ENCODE measurements at regions not wholly inside any gene's neighbourhood (a gene's known extent, or its start where the extent isn't known, plus 50 kb on each side); places are given as distances from the start of the nearest gene placed in this dataset.

GRCh38 chr6:77340331-77340730 lies 123.0 kb downstream of the HTR1B start:
- H3K36me3 Mint-ChIP-seq = no peaks in the 10 kb centered on the region
- ChIA-PET POLR2A (no interaction called here), CTCF (no interaction called here)
- H3K9me3 Mint-ChIP-seq = peaks cover 2 to 21% (median 17%) of the 10 kb centered on the region in 5 donors
- H3K9me3 ChIP-seq (ENCODE audit: low read length) = no peaks in the 10 kb centered on the region
- no peak for DNase-seq
- H3K4me3 ChIP-seq (ENCODE audit: low read length) = no peak overlapping the region
- H3K27me3 Mint-ChIP-seq = no peaks in the 10 kb centered on the region
- no peaks in the 10 kb centered on the region for H3K4me1 Mint-ChIP-seq
- H3K36me3 ChIP-seq (ENCODE audit: insufficient read depth, low read length) = no peaks in the 10 kb centered on the region
- H3K27me3 ChIP-seq (ENCODE audit: insufficient read depth, low read length, poor library complexity, severe bottlenecking) = no peaks in the 10 kb centered on the region
- no peak overlapping the region for H3K27ac Mint-ChIP-seq
- H3K4me3 Mint-ChIP-seq = no peak overlapping the region
- no peak overlapping the region for H3K27ac ChIP-seq (ENCODE audit: low read depth, low read length)
- H3K4me1 ChIP-seq (ENCODE audit: insufficient read depth, low read length) = no peaks in the 10 kb centered on the region

DNA sequence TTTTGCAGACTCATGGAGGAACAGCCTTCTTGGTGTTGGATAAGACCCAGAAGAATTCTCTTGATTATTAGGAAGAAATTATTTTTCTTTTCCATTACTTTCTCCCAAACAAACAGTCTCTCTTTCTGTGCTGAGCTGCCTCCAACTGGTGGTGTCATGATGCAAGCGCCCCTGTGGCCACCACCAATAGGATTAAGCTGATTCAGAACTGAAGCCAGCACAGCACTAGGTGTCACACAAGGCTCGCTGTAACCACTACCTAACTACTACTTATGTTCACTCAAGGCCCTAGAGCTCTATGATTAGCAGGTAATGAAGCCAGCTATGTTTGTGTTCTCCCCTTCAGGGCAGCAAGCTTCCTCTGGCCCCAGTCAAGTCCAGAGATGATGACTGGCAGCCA lies 123.4 kb downstream of the HTR1B start:
- no peak overlapping the region for H3K4me3 Mint-ChIP-seq
- H3K27me3 Mint-ChIP-seq = no peaks in the 10 kb centered on the region
- H3K27ac Mint-ChIP-seq = no peak overlapping the region
- peaks cover 2 to 24% (median 19%) of the 10 kb centered on the region in 5 donors for H3K9me3 Mint-ChIP-seq
- no peak for DNase-seq
- H3K27ac ChIP-seq (ENCODE audit: low read depth, low read length) = no peak overlapping the region
- H3K27me3 ChIP-seq (ENCODE audit: insufficient read depth, low read length, poor library complexity, severe bottlenecking) = no peaks in the 10 kb centered on the region
- H3K36me3 ChIP-seq (ENCODE audit: insufficient read depth, low read length) = no peaks in the 10 kb centered on the region
- no peaks in the 10 kb centered on the region for H3K36me3 Mint-ChIP-seq
- no peaks in the 10 kb centered on the region for H3K4me1 Mint-ChIP-seq
- POLR2A ChIA-PET = no interaction called here
- H3K4me1 ChIP-seq (ENCODE audit: insufficient read depth, low read length) = no peaks in the 10 kb centered on the region
- H3K9me3 ChIP-seq (ENCODE audit: low read length) = no peaks in the 10 kb centered on the region
- no peak overlapping the region for H3K4me3 ChIP-seq (ENCODE audit: low read length)
- CTCF ChIA-PET = no interaction called here

- H3K4me3 Mint-ChIP-seq = no peak overlapping the region
- no peaks in the 10 kb centered on the region for H3K27me3 Mint-ChIP-seq
Observed at GRCh38 chr6:77337392-77337791, 125.9 kb downstream of the HTR1B start.

GRCh38 chr6:77334093-77334492 lies 129.2 kb downstream of the HTR1B start:
- Histone ChIP-seq H3K4me1 (ENCODE audit: insufficient read depth, low read length) (no peaks in the 10 kb centered on the region), H3K27ac (ENCODE audit: low read depth, low read length) (no peak overlapping the region), H3K4me3 (ENCODE audit: low read length) (no peak overlapping the region), H3K27me3 (ENCODE audit: insufficient read depth, low read length, poor library complexity, severe bottlenecking) (no peaks in the 10 kb centered on the region), H3K9me3 (ENCODE audit: low read length) (no peaks in the 10 kb centered on the region), H3K36me3 (ENCODE audit: insufficient read depth, low read length) (no peaks in the 10 kb centered on the region)
- Mint-ChIP-seq H3K9me3 (peaks cover 6 to 29% (median 15%) of the 10 kb centered on the region in 5 donors), H3K36me3 (no peaks in the 10 kb centered on the region), H3K4me3 (no peak overlapping the region), H3K4me1 (no peaks in the 10 kb centered on the region), H3K27ac (no peak overlapping the region), H3K27me3 (no peaks in the 10 kb centered on the region)
- ChIA-PET CTCF (no interaction called here), POLR2A (no interaction called here)
- no peak for DNase-seq

More at GRCh38 chr6:77337392-77337791, 125.9 kb downstream of the HTR1B start:
- Histone ChIP-seq H3K9me3 (ENCODE audit: low read length) (no peaks in the 10 kb centered on the region), H3K36me3 (ENCODE audit: insufficient read depth, low read length) (no peaks in the 10 kb centered on the region), H3K4me1 (ENCODE audit: insufficient read depth, low read length) (no peaks in the 10 kb centered on the region), H3K27me3 (ENCODE audit: insufficient read depth, low read length, poor library complexity, severe bottlenecking) (no peaks in the 10 kb centered on the region), H3K27ac (ENCODE audit: low read depth, low read length) (no peak overlapping the region), H3K4me3 (ENCODE audit: low read length) (no peak overlapping the region)
- DNase-seq = no peak
- Mint-ChIP-seq H3K4me1 (no peaks in the 10 kb centered on the region), H3K36me3 (no peaks in the 10 kb centered on the region), H3K27ac (no peak overlapping the region), H3K9me3 (peaks cover 7 to 32% (median 21%) of the 10 kb centered on the region in 5 donors)
- ChIA-PET POLR2A (no interaction called here), CTCF (no interaction called here)

GRCh38 chr6:77332915-77333623 lies 130.2 kb downstream of the HTR1B start:
- H3K36me3 ChIP-seq (ENCODE audit: insufficient read depth, low read length) = no peaks in the 10 kb centered on the region
- no peaks in the 10 kb centered on the region for H3K27me3 ChIP-seq (ENCODE audit: insufficient read depth, low read length, poor library complexity, severe bottlenecking)
- Mint-ChIP-seq H3K4me3 (no peak overlapping the region), H3K9me3 (peaks cover 4 to 24% (median 12%) of the 10 kb centered on the region in 5 donors), H3K4me1 (no peaks in the 10 kb centered on the region), H3K36me3 (no peaks in the 10 kb centered on the region), H3K27me3 (no peaks in the 10 kb centered on the region), H3K27ac (no peak overlapping the region)
- H3K4me1 ChIP-seq (ENCODE audit: insufficient read depth, low read length) = no peaks in the 10 kb centered on the region
- ChIA-PET POLR2A (no interaction called here), CTCF (no interaction called here)
- DNase-seq = no peak
- no peak overlapping the region for H3K4me3 ChIP-seq (ENCODE audit: low read length)
- no peaks in the 10 kb centered on the region for H3K9me3 ChIP-seq (ENCODE audit: low read length)
- no peak overlapping the region for H3K27ac ChIP-seq (ENCODE audit: low read depth, low read length)

DNA sequence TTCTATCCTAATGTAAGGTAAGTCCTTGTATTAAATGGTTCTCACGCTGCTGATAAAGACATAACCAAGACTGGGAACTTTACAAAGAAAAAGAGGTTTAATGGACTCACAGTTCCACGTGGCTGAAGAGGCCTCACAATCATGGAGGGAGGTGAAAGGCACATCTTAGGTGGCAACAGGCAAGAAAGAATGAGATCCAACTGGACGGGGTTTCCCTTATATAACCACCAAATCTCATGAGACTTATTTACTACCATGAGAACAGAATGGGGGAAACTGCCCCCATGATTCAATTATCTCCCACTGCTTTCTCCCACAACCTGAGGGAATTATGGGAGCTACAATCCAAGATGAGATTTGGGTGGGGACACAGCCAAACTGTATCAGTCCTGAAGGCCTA lies 136.6 kb downstream of the HTR1B start:
- no peak overlapping the region for H3K4me3 ChIP-seq (ENCODE audit: low read length)
- H3K4me1 ChIP-seq (ENCODE audit: insufficient read depth, low read length) = no peaks in the 10 kb centered on the region
- no peaks in the 10 kb centered on the region for H3K9me3 ChIP-seq (ENCODE audit: low read length)
- ChIA-PET POLR2A (no interaction called here), CTCF (no interaction called here)
- no peak overlapping the region for H3K27ac ChIP-seq (ENCODE audit: low read depth, low read length)
- no peak overlapping the region for H3K4me3 Mint-ChIP-seq
- H3K27me3 ChIP-seq (ENCODE audit: insufficient read depth, low read length, poor library complexity, severe bottlenecking) = no peaks in the 10 kb centered on the region
- no peaks in the 10 kb centered on the region for H3K4me1 Mint-ChIP-seq
- no peak overlapping the region for H3K27ac Mint-ChIP-seq
- no peaks in the 10 kb centered on the region for H3K36me3 Mint-ChIP-seq
- no peak for DNase-seq
- peaks cover 0 to 8% (median 3%) of the 10 kb centered on the region in 5 donors for H3K9me3 Mint-ChIP-seq
- no peaks in the 10 kb centered on the region for H3K36me3 ChIP-seq (ENCODE audit: insufficient read depth, low read length)
- H3K27me3 Mint-ChIP-seq = no peaks in the 10 kb centered on the region

DNA sequence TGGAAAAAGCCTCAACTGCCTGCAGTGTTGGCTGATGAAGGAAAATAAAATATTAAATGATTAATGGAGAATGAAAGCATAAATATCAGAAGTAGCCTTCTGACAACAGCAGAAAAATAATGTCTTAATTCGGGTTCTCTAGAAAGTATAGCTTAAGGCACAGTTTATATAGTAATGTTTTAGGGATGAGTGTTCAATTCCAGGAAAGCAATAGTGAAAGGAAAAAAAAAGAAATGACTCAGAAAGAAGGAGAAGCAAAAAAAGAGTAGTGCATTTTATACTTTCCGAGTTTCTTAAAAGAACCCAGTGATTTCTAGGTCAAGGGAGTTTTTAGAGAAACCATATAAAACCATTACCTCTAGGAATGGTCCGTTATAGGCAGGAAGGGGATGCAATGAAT lies 137.3 kb downstream of the HTR1B start:
- no peak overlapping the region for H3K4me3 Mint-ChIP-seq
- H3K27me3 Mint-ChIP-seq = no peaks in the 10 kb centered on the region
- peaks cover 0 to 12% (median 3%) of the 10 kb centered on the region in 5 donors for H3K9me3 Mint-ChIP-seq
- H3K4me3 ChIP-seq (ENCODE audit: low read length) = no peak overlapping the region
- H3K27ac ChIP-seq (ENCODE audit: low read depth, low read length) = no peak overlapping the region
- H3K27me3 ChIP-seq (ENCODE audit: insufficient read depth, low read length, poor library complexity, severe bottlenecking) = no peaks in the 10 kb centered on the region
- H3K27ac Mint-ChIP-seq = no peak overlapping the region
- no peaks in the 10 kb centered on the region for H3K36me3 ChIP-seq (ENCODE audit: insufficient read depth, low read length)
- no peaks in the 10 kb centered on the region for H3K4me1 ChIP-seq (ENCODE audit: insufficient read depth, low read length)
- H3K36me3 Mint-ChIP-seq = no peaks in the 10 kb centered on the region
- POLR2A ChIA-PET = no interaction called here
- DNase-seq = no peak
- H3K9me3 ChIP-seq (ENCODE audit: low read length) = no peaks in the 10 kb centered on the region
- CTCF ChIA-PET = no interaction called here
- H3K4me1 Mint-ChIP-seq = no peaks in the 10 kb centered on the region

- no peak overlapping the region for H3K27ac ChIP-seq (ENCODE audit: low read depth, low read length)
- H3K27me3 ChIP-seq (ENCODE audit: insufficient read depth, low read length, poor library complexity, severe bottlenecking) = no peaks in the 10 kb centered on the region
- H3K4me3 ChIP-seq (ENCODE audit: low read length) = no peak overlapping the region
- Mint-ChIP-seq H3K4me3 (no peak overlapping the region), H3K36me3 (no peaks in the 10 kb centered on the region), H3K4me1 (no peaks in the 10 kb centered on the region), H3K27me3 (no peaks in the 10 kb centered on the region), H3K27ac (no peak overlapping the region), H3K9me3 (peaks cover 0 to 12% (median 3%) of the 10 kb centered on the region in 5 donors)
- ChIA-PET POLR2A (no interaction called here), CTCF (no interaction called here)
- H3K9me3 ChIP-seq (ENCODE audit: low read length) = no peaks in the 10 kb centered on the region
- no peaks in the 10 kb centered on the region for H3K4me1 ChIP-seq (ENCODE audit: insufficient read depth, low read length)
- H3K36me3 ChIP-seq (ENCODE audit: insufficient read depth, low read length) = no peaks in the 10 kb centered on the region
- no peak for DNase-seq
Observed at GRCh38 chr6:77324866-77325265, 138.4 kb downstream of the HTR1B start.

- no peaks in the 10 kb centered on the region for H3K4me1 ChIP-seq (ENCODE audit: insufficient read depth, low read length)
- no peak overlapping the region for H3K4me3 Mint-ChIP-seq
- no peaks in the 10 kb centered on the region for H3K36me3 ChIP-seq (ENCODE audit: insufficient read depth, low read length)
- H3K27ac Mint-ChIP-seq = no peak overlapping the region
- H3K4me1 Mint-ChIP-seq = no peaks in the 10 kb centered on the region
- no peak overlapping the region for H3K27ac ChIP-seq (ENCODE audit: low read depth, low read length)
- no peaks in the 10 kb centered on the region for H3K27me3 ChIP-seq (ENCODE audit: insufficient read depth, low read length, poor library complexity, severe bottlenecking)
- H3K9me3 Mint-ChIP-seq = peaks cover 0 to 18% (median 3%) of the 10 kb centered on the region in 5 donors
- H3K9me3 ChIP-seq (ENCODE audit: low read length) = no peaks in the 10 kb centered on the region
- H3K4me3 ChIP-seq (ENCODE audit: low read length) = no peak overlapping the region
- CTCF ChIA-PET = no interaction called here
- DNase-seq = no peak
- POLR2A ChIA-PET = no interaction called here
- H3K36me3 Mint-ChIP-seq = no peaks in the 10 kb centered on the region
- no peaks in the 10 kb centered on the region for H3K27me3 Mint-ChIP-seq
Observed at GRCh38 chr6:77322604-77323003, 140.7 kb downstream of the HTR1B start.

Measured in CD8-positive, alpha-beta memory T cell (primary cell).